Ishikawa (cell line): ENCODE measurements at regions not wholly inside any gene's neighbourhood (a gene's known extent, or its start where the extent isn't known, plus 50 kb on each side); places are given as distances from the start of the nearest gene placed in this dataset.

ENCODE experiments used
- EP300 ChIP-seq: IDR thresholded peaks from 2 replicates; pipeline ENCODE4 v1.6.1; 2012; ENCODE audit warnings: borderline replicate concordance
- RAD21 ChIP-seq: IDR thresholded peaks from 2 replicates; pipeline ENCODE4 v1.6.1; 2012; ENCODE audit warnings: low read depth
- REST ChIP-seq: IDR thresholded peaks from 2 replicates; pipeline ENCODE4 v1.6.1; 2012; ENCODE audit warnings: low read depth, mild to moderate bottlenecking
- TEAD4 ChIP-seq: IDR thresholded peaks from 2 replicates; pipeline ENCODE4 v1.6.1; 2012

GRCh38 chr6:140533526-140533925 is 1159.1 kb upstream of the CITED2 start:
- no peak for TF ChIP-seq RAD21
- TF ChIP-seq EP300: no peak
- no peak for TF ChIP-seq TEAD4
- no peak for TF ChIP-seq REST
